ENCODE measurements at regions not wholly inside any gene's neighbourhood (a gene's known extent, or its start where the extent isn't known, plus 50 kb on each side); places are given as distances from the start of the nearest gene placed in this dataset.

DNA sequence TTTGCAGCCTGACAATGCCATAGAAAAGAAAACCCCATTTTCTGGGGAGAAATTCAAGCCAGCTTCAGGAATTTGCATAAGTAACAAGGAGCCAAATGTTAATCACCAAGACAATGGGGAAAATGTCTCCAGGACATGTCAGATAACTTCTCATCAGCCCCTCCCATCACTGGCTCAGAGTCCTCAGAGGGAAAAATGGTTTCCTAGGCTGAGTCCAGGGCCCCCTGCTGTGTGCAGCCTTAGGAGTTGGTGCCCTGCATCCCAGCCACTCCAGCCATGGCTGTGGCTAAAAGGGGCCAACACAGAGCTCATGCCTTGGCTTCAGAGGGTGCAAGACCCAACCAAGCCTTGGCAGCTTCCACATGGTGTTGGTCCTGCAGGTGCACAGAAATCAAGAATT, 63.7 kb upstream of the FANCL start:
- TF ChIP-seq GATA3 (IDR thresholded peaks at IDR 0.05; ENCODE audit: low read depth, low read length) (no peak), GATA2 (IDR thresholded peaks at IDR 0.05; ENCODE audit: low read depth, low read length) (no peak)

DNA sequence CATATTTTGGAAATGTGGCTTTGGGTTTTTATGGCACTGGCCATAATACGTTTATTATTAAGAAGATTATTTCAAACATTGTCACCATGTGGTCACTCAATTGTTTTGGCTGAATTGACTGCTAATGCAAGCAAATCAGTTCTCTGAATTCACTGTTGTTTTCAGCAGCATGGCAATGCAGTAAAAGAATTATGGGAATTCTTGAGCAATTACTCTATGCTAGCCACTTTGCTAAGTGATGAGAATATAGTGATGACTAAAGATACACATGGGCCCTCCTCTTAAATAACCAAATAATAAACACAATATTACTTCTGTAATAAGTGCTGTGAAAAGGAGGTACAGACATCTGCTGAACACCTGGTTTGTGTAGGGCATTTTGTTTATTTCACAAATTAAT, 58.0 kb upstream of the FANCL start:
- TF ChIP-seq GATA2 (IDR thresholded peaks at IDR 0.05; ENCODE audit: low read depth, low read length) (no peak), GATA3 (IDR thresholded peaks at IDR 0.05; ENCODE audit: low read depth, low read length) (no peak)

DNA sequence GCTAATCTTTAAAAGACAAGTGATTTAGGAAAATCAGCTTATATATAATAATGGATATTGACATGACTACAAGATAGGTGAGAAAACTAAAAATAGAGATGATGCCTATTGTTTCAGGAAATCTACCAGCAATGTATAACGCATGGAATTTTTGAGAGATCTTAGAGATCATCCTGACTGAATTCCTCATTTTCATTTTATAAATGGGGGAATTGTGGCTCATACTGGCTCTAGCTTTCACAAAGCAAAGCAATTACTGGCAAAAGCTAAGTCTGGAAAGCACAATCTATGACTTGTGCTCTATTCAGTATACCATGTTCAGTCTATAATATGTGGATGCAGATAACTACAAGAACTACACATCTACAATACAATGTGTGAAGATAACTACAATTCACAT, 51.9 kb upstream of the FANCL start:
- TF ChIP-seq GATA2 (IDR thresholded peaks at IDR 0.05; ENCODE audit: low read depth, low read length) (no peak), GATA3 (IDR thresholded peaks at IDR 0.05; ENCODE audit: low read depth, low read length) (no peak)

DNA sequence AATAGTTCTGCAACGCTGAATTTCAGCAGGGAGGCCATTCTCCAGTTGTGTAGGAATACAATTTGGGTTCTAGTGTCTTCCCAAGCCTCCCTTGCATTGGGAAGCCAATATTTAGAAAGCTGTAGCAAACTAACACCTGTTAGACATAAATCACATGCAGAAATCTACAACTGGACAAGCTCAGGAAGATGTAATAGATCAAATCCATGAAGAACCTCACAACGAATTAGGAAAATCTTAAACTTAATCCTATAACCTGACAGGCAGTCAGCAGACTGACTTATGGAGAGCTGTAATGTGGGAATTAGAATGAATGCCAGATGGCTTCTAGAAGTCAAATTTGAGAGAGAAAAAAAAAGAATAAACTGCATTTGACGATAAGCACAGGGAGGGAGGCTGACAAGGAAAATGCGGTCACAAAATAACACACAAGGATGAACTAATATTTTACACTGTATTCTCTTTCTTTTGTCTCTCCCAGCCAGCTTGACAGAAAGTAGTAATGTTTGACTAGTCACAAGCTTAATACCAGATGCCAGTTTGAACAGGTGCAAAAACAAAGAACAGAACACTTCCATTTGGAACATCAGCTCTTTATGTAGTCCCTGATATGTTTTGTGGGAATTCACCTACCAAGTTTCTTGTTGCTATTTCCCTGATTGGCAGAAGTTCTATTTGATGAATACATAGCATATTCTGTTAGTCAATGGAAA, 50.8 kb upstream of the FANCL start:
- TF ChIP-seq GATA3 (IDR thresholded peaks at IDR 0.05; ENCODE audit: low read depth, low read length) (no peak), GATA2 (IDR thresholded peaks at IDR 0.05; ENCODE audit: low read depth, low read length) (no peak; the same call in 1 of the 2 replicates)
